GM18505 (cell line): ENCODE measurements at regions not wholly inside any gene's neighbourhood (a gene's known extent, or its start where the extent isn't known, plus 50 kb on each side); places are given as distances from the start of the nearest gene placed in this dataset.

ENCODE experiments used
- ATAC-seq: cut with Tn5 transposase; IDR thresholded peaks from one replicate; pipeline ENCODE4 v1.9.1; 2021; ENCODE audit not compliant: unreplicated experiment
- POLR2A ChIP-seq: IDR thresholded peaks from 4 replicates; pipeline ENCODE4 v1.6.1; 2011; ENCODE audit warnings: borderline replicate concordance; ENCODE audit not compliant: insufficient read depth, insufficient read length; ENCODE audit errors: extremely low read depth

DNA sequence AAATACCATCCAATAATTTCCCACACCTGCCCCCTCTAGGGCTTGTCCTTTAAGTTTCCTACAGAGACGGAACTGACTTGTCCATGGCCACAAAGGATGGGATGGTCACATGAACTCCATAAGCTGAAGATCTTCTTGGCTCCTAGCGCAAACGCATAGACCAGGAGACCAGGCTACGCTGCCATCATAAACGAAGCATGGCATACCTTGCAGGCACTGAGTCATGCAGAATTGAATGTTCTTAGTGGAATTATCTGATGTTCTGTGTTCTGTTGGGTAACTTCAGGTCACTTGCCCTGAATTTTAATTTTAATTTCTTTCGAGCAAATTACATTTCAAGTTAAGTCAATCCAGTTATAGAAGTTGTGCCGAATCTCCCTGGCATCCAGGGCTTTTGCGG, 96.4 kb upstream of the STARD13 start:
- TF ChIP-seq POLR2A, result no peak
- ATAC-seq, result no peak

DNA sequence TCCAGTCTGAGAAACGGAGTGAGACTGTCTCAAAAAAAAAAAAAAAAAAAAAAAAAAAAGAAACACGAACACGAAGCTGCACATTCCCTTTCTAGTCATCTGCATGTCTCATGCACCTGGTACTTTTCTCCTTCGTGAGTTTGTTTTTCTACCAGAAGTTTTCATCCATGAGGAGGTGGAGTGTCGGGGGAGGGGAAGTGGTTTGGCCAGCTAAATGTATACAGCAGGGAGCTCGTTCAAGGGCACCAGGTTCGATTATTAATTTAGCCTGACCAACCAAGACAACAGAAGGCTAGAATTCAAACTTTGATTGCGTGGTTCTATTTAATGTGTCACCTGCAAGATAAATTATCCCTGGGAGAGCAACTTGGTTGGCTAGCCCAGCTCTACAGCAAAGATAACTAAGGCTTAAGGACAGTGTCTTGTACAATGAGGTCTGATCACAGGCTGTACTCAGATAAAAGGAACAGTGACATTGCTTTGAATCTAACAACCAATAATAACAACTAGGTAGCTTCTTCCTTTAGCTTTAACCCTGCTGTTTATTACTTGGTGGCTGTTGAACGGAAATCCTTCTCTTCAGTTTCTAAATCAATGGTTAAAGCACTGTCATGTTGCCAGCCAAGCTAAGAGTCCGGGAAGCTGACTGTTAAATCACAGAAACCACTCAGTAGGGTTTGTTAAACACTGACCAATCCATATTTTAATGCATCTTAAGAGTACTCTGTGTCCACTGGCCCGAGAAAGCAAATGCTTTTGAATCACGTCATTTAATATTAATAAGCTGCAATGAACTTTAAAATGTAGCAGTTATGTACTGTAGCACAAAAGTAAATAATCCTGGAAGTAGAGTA, 98.4 kb upstream of the STARD13 start:
- no peak for TF ChIP-seq POLR2A
- ATAC-seq, result no peak

DNA sequence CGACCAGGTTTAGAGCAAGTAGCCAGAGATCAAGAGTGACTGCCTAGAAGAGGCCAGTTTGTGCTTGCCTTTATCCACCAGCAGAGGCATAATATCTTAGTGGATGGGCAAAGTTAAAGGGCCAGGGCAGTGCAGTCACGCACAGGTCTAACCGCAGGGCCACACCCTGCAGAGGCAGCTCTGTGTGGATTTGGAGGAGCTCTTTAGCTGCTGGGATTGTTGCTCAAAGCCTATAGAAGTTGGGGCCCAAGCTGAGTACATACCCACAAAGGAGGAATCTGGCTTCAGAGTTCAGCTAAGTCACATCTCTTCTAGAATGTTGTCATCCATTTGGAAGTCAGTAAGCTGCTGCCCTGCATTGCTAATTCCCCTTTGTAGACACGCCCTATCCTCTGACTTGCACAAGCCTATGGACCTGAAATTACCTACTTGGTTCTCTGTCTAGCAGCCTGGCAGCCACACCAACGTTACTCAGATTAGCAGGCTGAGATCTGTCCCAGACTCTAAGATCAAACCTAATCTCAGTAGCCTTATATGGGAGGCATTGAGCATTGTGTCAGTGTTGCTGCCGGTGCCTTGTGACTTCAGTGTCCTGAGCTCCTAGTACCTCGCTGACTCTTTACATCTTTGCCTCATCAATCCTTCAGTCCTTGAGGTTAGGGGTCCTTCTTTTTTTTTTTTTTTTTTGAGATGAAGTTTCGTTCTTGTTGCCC, 102.9 kb upstream of the STARD13 start:
- ATAC-seq, result no peak
- TF ChIP-seq POLR2A, result no peak

DNA sequence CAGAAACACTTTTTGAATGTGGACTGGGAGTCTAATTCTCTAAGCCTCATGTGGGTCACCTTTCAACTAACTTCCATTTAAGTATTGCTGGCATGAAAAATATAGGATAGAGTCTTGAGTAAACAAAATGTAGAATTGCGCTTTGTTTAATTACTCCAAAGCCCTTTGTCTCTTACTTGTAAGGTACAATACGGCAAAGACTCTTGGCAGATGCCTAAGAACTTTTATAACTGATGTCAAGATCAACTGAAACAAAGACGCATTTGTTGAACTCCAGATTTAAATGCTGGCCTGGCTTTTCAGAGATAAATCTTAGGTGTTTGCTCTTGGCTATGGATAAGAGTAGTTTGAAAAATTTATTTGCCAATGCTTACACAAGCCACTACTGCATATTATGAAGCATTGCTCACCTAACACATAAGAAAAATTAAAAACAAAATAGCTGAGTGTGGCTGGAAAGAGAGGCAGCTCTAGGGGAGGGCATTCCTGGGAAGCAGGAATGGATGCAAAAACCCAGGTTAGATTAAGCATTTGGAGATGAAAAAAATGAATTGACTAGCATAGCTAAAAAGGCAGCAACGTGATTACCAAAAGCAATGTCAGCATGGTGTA, 107.3 kb upstream of the STARD13 start:
- no peak for ATAC-seq
- no peak for TF ChIP-seq POLR2A

DNA sequence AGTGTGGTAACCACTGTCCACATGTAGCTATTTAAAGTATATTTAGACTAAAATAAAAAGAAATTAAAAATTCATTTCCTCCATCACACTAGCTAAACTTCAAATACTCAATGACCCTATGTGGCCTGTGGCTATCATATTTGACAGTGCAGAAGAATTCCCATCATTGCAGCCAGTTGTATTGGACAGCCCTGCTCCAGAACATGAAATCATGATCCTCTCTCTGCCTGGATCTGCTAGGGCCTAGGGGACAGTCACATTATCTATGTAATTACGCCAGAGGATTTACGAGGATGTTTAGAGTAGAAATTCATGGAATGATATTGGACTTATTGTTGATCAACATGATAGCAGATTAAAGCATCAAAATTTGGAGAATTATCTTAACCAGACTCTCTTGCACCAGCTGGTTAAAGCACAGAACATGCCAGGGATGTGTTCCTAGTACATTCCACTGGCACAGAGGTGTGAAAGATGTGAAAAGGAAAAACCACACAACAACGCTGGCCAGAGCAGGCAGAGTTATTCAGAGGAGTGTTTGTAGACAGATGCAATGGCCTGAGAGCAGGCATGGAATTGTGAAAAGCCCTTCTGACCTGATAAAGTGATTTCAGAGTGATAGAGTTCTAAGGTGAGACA, 108.9 kb upstream of the STARD13 start:
- no peak for ATAC-seq
- TF ChIP-seq POLR2A, result no peak

DNA sequence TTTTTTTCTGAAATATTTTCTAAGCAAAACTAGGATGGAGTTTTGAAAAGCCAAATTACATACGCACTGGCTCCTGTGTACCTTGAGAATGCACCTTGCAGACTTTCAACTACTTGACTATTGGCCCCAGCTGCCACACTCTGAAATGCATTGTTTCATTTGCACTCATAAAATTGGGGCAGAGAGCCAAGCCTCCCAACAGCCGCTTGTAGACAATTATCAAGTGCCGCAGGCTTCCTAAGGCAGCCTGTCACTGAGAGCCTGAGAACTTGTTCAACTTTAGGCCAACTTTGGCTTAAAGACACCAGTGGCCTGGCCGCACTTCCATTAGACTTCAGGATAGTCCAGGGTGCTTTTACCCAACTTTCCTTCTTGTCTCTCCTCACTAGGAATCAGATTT, 115.7 kb upstream of the STARD13 start:
- no peak for TF ChIP-seq POLR2A
- ATAC-seq, result no peak

DNA sequence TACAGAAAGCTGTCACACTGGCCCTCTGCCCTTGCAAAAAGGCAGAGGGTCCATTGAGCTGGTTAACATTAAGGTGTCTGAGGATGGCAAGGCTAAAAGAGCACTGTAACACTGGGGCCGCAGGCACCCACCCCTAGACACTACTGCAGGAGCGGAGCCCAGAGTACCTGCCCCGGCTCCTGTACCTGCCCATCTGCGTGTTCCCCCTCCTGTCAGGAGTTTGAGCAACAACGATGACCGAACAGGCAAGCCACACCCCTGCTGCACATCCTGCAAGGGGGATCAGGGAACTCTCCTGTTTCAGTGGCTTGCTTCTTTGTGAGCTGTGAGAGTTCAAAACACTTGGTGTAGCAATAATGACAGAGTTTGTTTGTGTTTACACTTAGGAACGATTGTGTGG, 117.4 kb upstream of the STARD13 start:
- TF ChIP-seq POLR2A, result no peak
- ATAC-seq, result no peak

DNA sequence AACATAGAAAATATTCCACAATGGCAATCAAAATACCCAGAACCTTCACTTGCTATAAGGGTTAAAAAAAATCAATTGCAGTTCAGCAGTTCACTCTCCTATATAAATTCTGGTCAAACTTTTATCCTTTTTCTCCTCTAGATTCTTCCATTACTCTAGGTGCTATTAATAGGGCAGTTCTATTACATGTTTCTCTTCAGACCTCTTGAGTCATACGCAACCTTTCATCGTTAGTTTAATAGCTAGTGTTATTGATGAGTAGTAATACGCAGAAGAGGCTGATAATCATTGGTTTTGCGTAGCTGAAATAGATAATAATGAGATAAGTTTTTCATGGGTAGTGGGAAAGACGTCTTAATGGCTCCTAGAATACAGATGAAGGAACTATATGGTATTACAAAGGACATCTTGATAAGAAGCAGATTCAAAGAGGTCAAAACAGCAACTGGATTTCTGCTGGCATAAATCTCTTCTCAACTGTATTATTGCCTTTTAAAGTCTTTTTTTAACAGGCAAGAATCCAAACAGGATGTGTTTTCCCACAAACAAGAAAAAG, 118.3 kb upstream of the STARD13 start:
- no peak for TF ChIP-seq POLR2A
- ATAC-seq, result no peak

DNA sequence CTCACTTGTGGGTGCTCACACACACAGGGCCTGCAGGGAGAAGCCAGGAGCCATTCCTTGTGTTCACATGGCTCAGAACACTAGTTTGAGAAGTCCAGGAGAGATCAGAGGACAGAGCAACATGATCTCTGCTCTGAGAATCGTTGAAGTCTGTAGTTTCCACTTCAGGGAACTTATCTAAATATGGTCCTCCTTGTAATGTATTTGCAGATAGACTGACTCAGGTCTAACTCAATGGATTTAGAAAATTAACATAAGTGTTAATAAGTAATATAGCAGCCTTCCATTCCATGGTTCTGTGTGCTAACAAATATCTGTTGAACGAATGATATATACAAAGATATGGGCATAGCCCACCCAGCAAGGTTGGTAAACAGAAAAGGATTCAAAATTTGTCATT, 119.8 kb upstream of the STARD13 start:
- no peak for TF ChIP-seq POLR2A
- ATAC-seq, result no peak

DNA sequence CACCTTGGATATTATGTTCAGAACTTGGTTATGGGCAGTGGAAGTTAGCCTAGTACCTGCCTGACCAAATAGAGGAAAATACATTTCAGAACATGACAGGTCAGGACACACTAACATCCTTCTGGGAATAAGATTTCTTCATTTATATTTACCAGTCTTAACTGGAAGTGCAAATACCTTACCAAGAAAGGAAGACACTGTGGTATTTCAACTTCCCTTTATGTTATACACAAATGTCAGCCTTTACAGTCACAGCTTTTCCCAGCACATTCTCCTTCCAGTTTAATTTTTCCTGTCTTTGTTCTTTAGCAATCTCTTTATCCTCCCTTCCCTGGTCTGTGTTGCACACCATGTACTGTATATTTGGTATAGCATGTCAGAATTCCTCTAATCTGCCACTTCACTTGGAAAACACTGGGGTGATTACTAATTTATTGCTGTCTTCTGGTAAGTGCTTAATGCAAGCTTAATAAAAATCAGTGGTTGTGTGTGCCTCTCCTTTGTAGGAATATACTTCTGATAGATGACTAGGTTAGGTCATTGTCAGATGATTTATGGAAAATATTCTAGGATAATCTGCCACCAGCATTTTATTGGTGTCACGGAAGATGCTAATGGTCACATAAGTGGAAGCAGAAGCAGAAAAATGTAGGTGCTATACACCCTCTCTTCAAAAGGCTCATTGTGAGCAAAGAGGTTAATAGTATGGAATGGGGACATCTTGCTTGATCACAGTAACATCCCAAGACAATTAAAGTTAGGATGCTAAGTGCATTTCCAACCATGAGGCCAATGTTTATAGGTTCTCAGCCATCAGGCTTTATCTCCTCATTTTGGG, 124.3 kb upstream of the STARD13 start:
- no peak for TF ChIP-seq POLR2A
- ATAC-seq, result no peak

DNA sequence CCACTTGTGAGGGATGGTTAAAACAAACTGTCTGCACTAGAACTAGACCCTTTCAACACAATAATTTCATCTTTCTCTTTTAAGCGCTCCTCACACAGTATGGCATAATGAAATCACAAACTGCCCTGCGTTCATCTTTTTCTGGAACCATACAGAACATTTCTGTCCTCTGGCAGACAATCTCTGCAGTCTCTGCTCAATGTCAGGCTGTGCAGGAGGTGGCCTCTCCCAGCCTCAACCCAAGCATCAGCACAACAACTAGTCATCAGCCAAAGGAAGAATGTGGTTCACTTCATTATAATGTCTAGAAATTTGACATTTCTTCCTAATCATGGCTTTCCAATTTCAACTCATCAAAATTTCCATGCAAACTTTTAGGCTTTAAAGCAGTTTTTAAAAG, 125.1 kb upstream of the STARD13 start:
- ATAC-seq, result no peak
- TF ChIP-seq POLR2A, result no peak

DNA sequence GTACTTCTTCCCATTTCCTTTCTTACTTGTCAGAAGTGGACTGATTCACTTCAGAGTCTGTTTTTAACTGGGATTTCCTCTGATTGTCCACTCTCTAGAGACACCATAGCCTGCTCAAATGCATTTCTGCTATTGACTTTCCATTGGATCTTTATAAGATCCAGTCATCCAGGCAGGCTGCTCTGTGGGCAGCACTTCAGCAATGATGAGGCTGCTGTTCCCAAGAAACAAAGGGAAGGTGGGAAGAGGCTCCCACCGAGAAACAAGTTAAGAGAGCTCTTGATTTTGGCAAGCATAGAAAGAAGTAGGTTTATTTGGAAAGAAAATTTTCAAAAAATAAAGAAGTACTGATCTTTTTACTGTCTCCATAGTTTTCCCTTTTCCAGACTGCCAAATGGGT, 125.8 kb upstream of the STARD13 start:
- no peak for ATAC-seq
- no peak for TF ChIP-seq POLR2A
